ENCODE measurements at regions not wholly inside any gene's neighbourhood (a gene's known extent, or its start where the extent isn't known, plus 50 kb on each side); places are given as distances from the start of the nearest gene placed in this dataset.
A peak's percentile ranks its signal among the peaks of the same experiment; 100 is the strongest.
"Not testable (repeated sequence)": the region's sequence is repeated elsewhere in the genome, so short reads cannot be mapped to it uniquely, and the experiment has no call there.

GRCh38 chr13:50170447-50171037 is 155.3 kb downstream of the KCNRG start:
- H2AFZ ChIP-seq (ENCODE audit: low read depth, low read length), result no peak overlapping the region
- H3K4me3 Mint-ChIP-seq (ENCODE audit: unreplicated experiment), result no peak overlapping the region
- H3K4me2 ChIP-seq (ENCODE audit: low read length), result no peak overlapping the region
- H3K27ac ChIP-seq (ENCODE audit: low read depth, low read length), result no peak overlapping the region
- H3K4me1 ChIP-seq (ENCODE audit: insufficient read depth, low read length), result no peaks in the 10 kb centered on the region
- H3K9me3 Mint-ChIP-seq (ENCODE audit: unreplicated experiment), result peaks cover 1% of the 10 kb centered on the region
- DNase-seq (ENCODE audit: low read depth) (no peak), FAIRE-seq (peak; percentile 65)
- no peaks in the 10 kb centered on the region for H3K9me3 ChIP-seq (ENCODE audit: insufficient read depth, low read depth, low read length)
- no peak overlapping the region for H3K9ac ChIP-seq (ENCODE audit: low read length)
- H3K27me3 Mint-ChIP-seq (ENCODE audit: low read depth, unreplicated experiment), result no peaks in the 10 kb centered on the region
- no peaks in the 10 kb centered on the region for H3K36me3 ChIP-seq (ENCODE audit: insufficient read depth, low read length)
- H3K4me1 Mint-ChIP-seq (ENCODE audit: low read depth, unreplicated experiment), result peaks cover 32% of the 10 kb centered on the region
- H3K4me3 ChIP-seq (ENCODE audit: insufficient read depth, low read depth, low read length), result no peak overlapping the region
- no peaks in the 10 kb centered on the region for H3K79me2 ChIP-seq (ENCODE audit: insufficient read depth, low read length)
- TF ChIP-seq CTCF (IDR thresholded peaks at IDR 0.05; ENCODE audit: insufficient read depth, low read depth, low read length), result peak; percentile 22
- no peak for TF ChIP-seq EZH2 (IDR thresholded peaks at IDR 0.05; ENCODE audit: insufficient read depth, low read length)
- no peak overlapping the region for H3K27ac Mint-ChIP-seq (ENCODE audit: unreplicated experiment)
- H3K27me3 ChIP-seq (ENCODE audit: insufficient read depth, low read length), result no peaks in the 10 kb centered on the region
- no peaks in the 10 kb centered on the region for H3K36me3 Mint-ChIP-seq (ENCODE audit: low read depth, unreplicated experiment)
- H4K20me1 ChIP-seq (ENCODE audit: insufficient read depth, low read length), result no peaks in the 10 kb centered on the region

GRCh38 chr13:50171590-50172282 is 156.5 kb downstream of the KCNRG start:
- H3K27me3 Mint-ChIP-seq (ENCODE audit: low read depth, unreplicated experiment), result no peaks in the 10 kb centered on the region
- H3K9me3 ChIP-seq (ENCODE audit: insufficient read depth, low read depth, low read length), result no peaks in the 10 kb centered on the region
- H3K27ac Mint-ChIP-seq (ENCODE audit: unreplicated experiment), result peak overlapping the region; percentile 84
- H3K9me3 Mint-ChIP-seq (ENCODE audit: unreplicated experiment), result no peaks in the 10 kb centered on the region
- FAIRE-seq (no peak), DNase-seq (ENCODE audit: low read depth) (peak; percentile 63)
- no peak overlapping the region for H3K4me3 ChIP-seq (ENCODE audit: insufficient read depth, low read depth, low read length)
- no peaks in the 10 kb centered on the region for H3K36me3 ChIP-seq (ENCODE audit: insufficient read depth, low read length)
- H3K4me1 ChIP-seq (ENCODE audit: insufficient read depth, low read length), result no peaks in the 10 kb centered on the region
- no peaks in the 10 kb centered on the region for H4K20me1 ChIP-seq (ENCODE audit: insufficient read depth, low read length)
- no peaks in the 10 kb centered on the region for H3K79me2 ChIP-seq (ENCODE audit: insufficient read depth, low read length)
- no peak for TF ChIP-seq EZH2 (IDR thresholded peaks at IDR 0.05; ENCODE audit: insufficient read depth, low read length)
- no peak for TF ChIP-seq CTCF (IDR thresholded peaks at IDR 0.05; ENCODE audit: insufficient read depth, low read depth, low read length)
- no peaks in the 10 kb centered on the region for H3K27me3 ChIP-seq (ENCODE audit: insufficient read depth, low read length)
- H3K36me3 Mint-ChIP-seq (ENCODE audit: low read depth, unreplicated experiment), result no peaks in the 10 kb centered on the region
- no peak overlapping the region for H3K9ac ChIP-seq (ENCODE audit: low read length)
- H3K4me2 ChIP-seq (ENCODE audit: low read length), result no peak overlapping the region
- no peak overlapping the region for H3K4me3 Mint-ChIP-seq (ENCODE audit: unreplicated experiment)
- no peak overlapping the region for H2AFZ ChIP-seq (ENCODE audit: low read depth, low read length)
- H3K4me1 Mint-ChIP-seq (ENCODE audit: low read depth, unreplicated experiment), result peaks cover 32% of the 10 kb centered on the region
- no peak overlapping the region for H3K27ac ChIP-seq (ENCODE audit: low read depth, low read length)

- not testable (repeated sequence) for H3K9me3 Mint-ChIP-seq (ENCODE audit: unreplicated experiment); H3K27me3 ChIP-seq (ENCODE audit: insufficient read depth, low read length); H4K20me1 ChIP-seq (ENCODE audit: insufficient read depth, low read length); H3K27me3 Mint-ChIP-seq (ENCODE audit: low read depth, unreplicated experiment); H3K36me3 ChIP-seq (ENCODE audit: insufficient read depth, low read length); H3K79me2 ChIP-seq (ENCODE audit: insufficient read depth, low read length); H3K36me3 Mint-ChIP-seq (ENCODE audit: low read depth, unreplicated experiment); H3K27ac ChIP-seq (ENCODE audit: low read depth, low read length); H3K4me3 ChIP-seq (ENCODE audit: insufficient read depth, low read depth, low read length); H3K9me3 ChIP-seq (ENCODE audit: insufficient read depth, low read depth, low read length); FAIRE-seq; H3K4me1 ChIP-seq (ENCODE audit: insufficient read depth, low read length); H2AFZ ChIP-seq (ENCODE audit: low read depth, low read length); DNase-seq (ENCODE audit: low read depth); H3K4me3 Mint-ChIP-seq (ENCODE audit: unreplicated experiment); H3K4me2 ChIP-seq (ENCODE audit: low read length); H3K27ac Mint-ChIP-seq (ENCODE audit: unreplicated experiment); H3K9ac ChIP-seq (ENCODE audit: low read length)
- H3K4me1 Mint-ChIP-seq (ENCODE audit: low read depth, unreplicated experiment), result peaks cover 23% of the 10 kb centered on the region
These were observed 157.8 kb downstream of the KCNRG start for GRCh38 chr13:50173045-50173444.

Measured in astrocyte (in vitro differentiated cells and primary cell).